ENCODE measurements at regions not wholly inside any gene's neighbourhood (a gene's known extent, or its start where the extent isn't known, plus 50 kb on each side); places are given as distances from the start of the nearest gene placed in this dataset.

DNA sequence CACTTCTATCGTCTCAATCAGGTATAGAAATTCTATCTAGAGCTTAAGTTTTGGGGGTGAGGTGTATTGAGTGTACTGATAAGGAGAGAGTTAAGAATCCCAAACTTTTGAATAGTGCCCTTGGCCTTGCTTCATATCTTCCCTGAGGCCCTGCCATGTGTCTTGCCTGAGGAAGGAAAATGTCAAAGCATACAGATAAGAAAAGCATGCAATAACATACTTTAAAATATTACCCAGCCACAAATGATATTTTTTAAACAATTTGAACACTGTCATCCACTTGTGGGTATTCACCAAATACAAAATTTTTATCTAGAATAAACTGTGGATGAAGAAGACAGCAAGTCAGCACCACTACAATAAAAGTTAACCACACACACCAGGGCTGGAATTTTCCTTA lies 631.0 kb upstream of the ALCAM start:
- Mint-ChIP-seq H3K27ac (no peak overlapping the region), H3K27me3 (ENCODE audit: low read depth, poor library complexity) (no peaks in the 10 kb centered on the region), H3K36me3 (ENCODE audit: low read depth) (no peaks in the 10 kb centered on the region), H3K9me3 (no peaks in the 10 kb centered on the region), H3K4me1 (no peaks in the 10 kb centered on the region), H3K4me3 (no peak overlapping the region)
- no peak for DNase-seq
- TF ChIP-seq CTCF (IDR thresholded peaks at IDR 0.05) = no peak

- H3K4me3 Mint-ChIP-seq = no peak overlapping the region
- H3K9me3 Mint-ChIP-seq = no peaks in the 10 kb centered on the region
- H3K27me3 Mint-ChIP-seq (ENCODE audit: low read depth, poor library complexity) = no peaks in the 10 kb centered on the region
- TF ChIP-seq CTCF (IDR thresholded peaks at IDR 0.05) = no peak
- H3K27ac Mint-ChIP-seq = no peak overlapping the region
- H3K4me1 Mint-ChIP-seq = no peaks in the 10 kb centered on the region
- no peak for DNase-seq
- no peaks in the 10 kb centered on the region for H3K36me3 Mint-ChIP-seq (ENCODE audit: low read depth)
These were observed 628.4 kb upstream of the ALCAM start for GRCh38 chr3:104738271-104738670.

GRCh38 chr3:104740874-104741379 lies 625.8 kb upstream of the ALCAM start:
- H3K27me3 Mint-ChIP-seq (ENCODE audit: low read depth, poor library complexity) = no peaks in the 10 kb centered on the region
- H3K4me1 Mint-ChIP-seq = no peaks in the 10 kb centered on the region
- H3K27ac Mint-ChIP-seq = no peak overlapping the region
- no peak overlapping the region for H3K4me3 Mint-ChIP-seq
- no peak for TF ChIP-seq CTCF (IDR thresholded peaks at IDR 0.05)
- no peaks in the 10 kb centered on the region for H3K9me3 Mint-ChIP-seq
- H3K36me3 Mint-ChIP-seq (ENCODE audit: low read depth) = no peaks in the 10 kb centered on the region
- DNase-seq = no peak

- H3K9me3 Mint-ChIP-seq = no peaks in the 10 kb centered on the region
- H3K4me3 Mint-ChIP-seq = no peak overlapping the region
- TF ChIP-seq CTCF (IDR thresholded peaks at IDR 0.05) = no peak
- no peaks in the 10 kb centered on the region for H3K27me3 Mint-ChIP-seq (ENCODE audit: low read depth, poor library complexity)
- H3K27ac Mint-ChIP-seq = no peak overlapping the region
- no peak for DNase-seq
- H3K4me1 Mint-ChIP-seq = no peaks in the 10 kb centered on the region
- no peaks in the 10 kb centered on the region for H3K36me3 Mint-ChIP-seq (ENCODE audit: low read depth)
These were observed 624.7 kb upstream of the ALCAM start for GRCh38 chr3:104742044-104742443.

DNA sequence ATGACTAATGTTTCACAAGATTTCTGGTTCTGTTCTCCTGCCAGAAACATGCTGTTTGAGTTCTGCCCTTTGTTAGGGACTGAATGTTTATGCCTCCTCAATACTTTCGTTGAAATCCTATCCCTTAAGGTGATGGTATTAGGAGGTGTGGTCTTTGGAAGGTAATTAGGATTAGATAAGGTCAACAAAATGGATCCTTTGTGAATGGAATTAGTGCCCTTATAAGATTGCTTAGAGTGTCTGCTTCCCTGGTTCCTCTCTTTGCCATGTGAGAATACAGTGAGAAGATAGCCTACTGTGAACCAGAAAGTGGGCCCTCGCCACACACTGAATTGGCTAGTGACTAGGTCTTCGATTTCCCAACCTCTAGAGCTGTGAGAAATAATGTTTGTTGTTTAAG lies 621.4 kb upstream of the ALCAM start:
- TF ChIP-seq CTCF (IDR thresholded peaks at IDR 0.05) = no peak
- no peak for DNase-seq
- Mint-ChIP-seq H3K36me3 (ENCODE audit: low read depth) (no peaks in the 10 kb centered on the region), H3K4me1 (no peaks in the 10 kb centered on the region), H3K9me3 (no peaks in the 10 kb centered on the region), H3K27ac (no peak overlapping the region), H3K4me3 (no peak overlapping the region), H3K27me3 (ENCODE audit: low read depth, poor library complexity) (no peaks in the 10 kb centered on the region)

DNA sequence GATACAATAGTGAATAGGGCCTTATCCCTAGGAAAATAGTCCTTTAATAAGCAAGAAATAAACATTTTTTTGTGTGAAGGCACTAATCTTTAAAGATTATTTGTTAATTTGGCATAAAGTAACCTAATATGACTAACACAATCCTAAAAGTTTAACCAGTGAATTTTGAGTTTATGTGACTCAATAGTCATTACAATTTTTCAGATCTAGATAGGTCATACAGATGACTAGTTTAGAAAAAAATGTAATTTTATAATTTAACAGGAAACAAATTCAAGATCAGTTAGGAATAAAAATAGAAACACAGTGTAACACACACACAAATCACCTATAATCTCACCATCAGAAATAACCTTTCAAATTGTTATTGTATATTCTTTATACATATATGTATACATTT lies 620.7 kb upstream of the ALCAM start:
- no peak for DNase-seq
- H3K9me3 Mint-ChIP-seq = no peaks in the 10 kb centered on the region
- H3K27me3 Mint-ChIP-seq (ENCODE audit: low read depth, poor library complexity) = no peaks in the 10 kb centered on the region
- no peaks in the 10 kb centered on the region for H3K36me3 Mint-ChIP-seq (ENCODE audit: low read depth)
- no peak for TF ChIP-seq CTCF (IDR thresholded peaks at IDR 0.05)
- H3K4me3 Mint-ChIP-seq = no peak overlapping the region
- no peak overlapping the region for H3K27ac Mint-ChIP-seq
- H3K4me1 Mint-ChIP-seq = no peaks in the 10 kb centered on the region
